K562 (cell line): ENCODE measurements at regions not wholly inside any gene's neighbourhood (a gene's known extent, or its start where the extent isn't known, plus 50 kb on each side); places are given as distances from the start of the nearest gene placed in this dataset.

ENCODE experiments used
- ATAC-seq: fragments of 200-7000 bp; cut with Tn5 transposase; 3 replicates; pipeline ENCODE4 v1.9.1; 2020; ENCODE audit warnings: moderate library complexity
- BruUV-seq: library from RNA; stranded (reverse); fragments of 400-500 nt; replicated peaks from 2 replicates; lab custom pipeline; 2021; lab: Mats Ljungman, UMichigan
- CTCF ChIA-PET: fragments of 300-600 bp; formaldehyde crosslinking; extraction: SDS; loops from one replicate; lab custom pipeline; 2021; ENCODE audit warnings: low intra/inter-chr PET ratio; lab: Yijun Ruan, JAX
- POLR2A ChIA-PET: fragments of 300-600, 350-650 bp; sonication (Branson Sonifier 250); formaldehyde crosslinking; extraction: SDS; loops from one replicate; lab custom pipeline; 2021; ENCODE audit warnings: antibody characterized with exemption, inconsistent platforms; lab: Yijun Ruan, JAX
- DNase-seq, 4 experiments: peaks; one replicate each; pipeline versions ENCODE4 v3.0.0 to v3.0.0-alpha.2; 2011 to 2018; ENCODE audit warnings: low spot score in 3 of 4, mixed read lengths in 3 of 4; ENCODE audit errors: extremely low read depth in 1 of 4
- FAIRE-seq: peaks from 2 replicates; lab custom pipeline; 2011; peaks lifted over from hg19 to GRCh38; lab: Jason Lieb, UNC
- H2AFZ ChIP-seq: 2 replicates; pipeline ENCODE4 v1.6.0; 2011; ENCODE audit warnings: low read depth, low read length, control low read depth, inconsistent platforms
- H3K27ac ChIP-seq: fragments of 200-600 bp; 3 replicates; pipeline ENCODE4 v1.8.0; 2011; ENCODE audit warnings: low read depth, mild to moderate bottlenecking, control low read depth, inconsistent platforms, low read length, moderate library complexity, mixed read lengths; ENCODE audit errors: extremely low read depth
- H3K27me3 ChIP-seq, 2 experiments: fragments of 300-600 bp in 1 of 2; 2 replicates in 1 of 2; 3 replicates in 1 of 2; pipeline versions ENCODE4 v1.6.0 to v1.8.0; 2011; ENCODE audit warnings: inconsistent platforms in 2 of 2, low read length in 2 of 2, mild to moderate bottlenecking in 1 of 2, mixed read lengths in 1 of 2, moderate library complexity in 1 of 2; ENCODE audit not compliant: control insufficient read depth in 2 of 2, insufficient read depth in 2 of 2
- H3K36me3 ChIP-seq: fragments of 300-600 bp; 3 replicates; pipeline ENCODE4 v1.8.0; 2011; ENCODE audit warnings: mild to moderate bottlenecking, low read length, inconsistent platforms; ENCODE audit not compliant: control insufficient read depth, insufficient read depth
- H3K4me1 ChIP-seq, 2 experiments: fragments of 200-600 bp in 1 of 2; replicated peaks in 1 of 2; 2 replicates in 1 of 2; 3 replicates in 1 of 2; pipeline versions ENCODE4 v1.5.1 to v1.8.0; 2011; ENCODE audit warnings: inconsistent platforms in 2 of 2, low read length in 2 of 2, mild to moderate bottlenecking in 1 of 2, mixed read lengths in 1 of 2, moderate library complexity in 1 of 2; ENCODE audit not compliant: control insufficient read depth in 2 of 2, insufficient read depth in 2 of 2
- H3K4me2 ChIP-seq: 2 replicates; pipeline ENCODE4 v1.6.1; 2011; ENCODE audit warnings: low read length, control low read depth, inconsistent platforms, mixed read lengths; ENCODE audit not compliant: insufficient read depth
- H3K4me3 ChIP-seq: fragments of 200-600 bp; sonication (generic), shearing (Covaris generic); 2 replicates; pipeline ENCODE4 v1.5.1; 2016; ENCODE audit warnings: control low read depth, inconsistent platforms
- H3K79me2 ChIP-seq: fragments of 200-600 bp; 3 replicates; pipeline ENCODE4 v1.8.0; 2011; ENCODE audit warnings: low read length, inconsistent platforms; ENCODE audit not compliant: control insufficient read depth, insufficient read depth
- H3K9ac ChIP-seq, 2 experiments: 2 replicates each; pipeline versions ENCODE4 v1.6.0 to v1.6.1; 2011; ENCODE audit warnings: low read depth in 2 of 2, low read length in 2 of 2, control low read depth in 1 of 2, inconsistent platforms in 1 of 2, mild to moderate bottlenecking in 1 of 2, mixed read lengths in 1 of 2; ENCODE audit not compliant: insufficient read depth in 1 of 2
- H3K9me1 ChIP-seq: one replicate; pipeline ENCODE4 v1.6.0; 2011; ENCODE audit warnings: inconsistent platforms, mild to moderate bottlenecking, low read length, moderate library complexity; ENCODE audit not compliant: control insufficient read depth, insufficient read depth
- H3K9me3 ChIP-seq: replicated peaks from 2 replicates; pipeline ENCODE4 v1.5.1; 2011; ENCODE audit warnings: low read depth, low read length, inconsistent platforms; ENCODE audit not compliant: control insufficient read depth, insufficient read depth
- H4K20me1 ChIP-seq: replicated peaks from 2 replicates; pipeline ENCODE4 v1.6.1; 2011; ENCODE audit warnings: low read length, inconsistent platforms, mixed read lengths; ENCODE audit not compliant: control insufficient read depth, insufficient read depth
- ETV5 ChIP-seq: sonication (generic); formaldehyde crosslinking; IDR thresholded peaks from 2 replicates; pipeline ENCODE4 v1.4.0; 2020; ENCODE audit warnings: low read depth, mild to moderate bottlenecking, missing genetic modification reagents
- FUS ChIP-seq: fragments of 200-400 bp; formaldehyde crosslinking; optimal IDR thresholded peaks from 2 replicates; pipeline ENCODE3; 2017; ENCODE audit warnings: low read depth, low read length
- IRF2 ChIP-seq: sonication (generic); formaldehyde crosslinking; IDR thresholded peaks from 2 replicates; pipeline ENCODE4 v1.8.1; 2022; ENCODE audit warnings: mild to moderate bottlenecking, missing genetic modification reagents
- MYNN ChIP-seq, 2 experiments: sonication (generic); formaldehyde crosslinking in 1 of 2; IDR thresholded peaks; 2 replicates each; pipeline versions ENCODE4 v1.5.0 to v1.6.1; 2016 to 2020; ENCODE audit warnings: antibody characterized with exemption in 1 of 2, missing genetic modification reagents in 1 of 2
- NFYB ChIP-seq: IDR thresholded peaks from 2 replicates; pipeline ENCODE4 v1.6.1; 2011; ENCODE audit warnings: mild to moderate bottlenecking, moderate library complexity; ENCODE audit not compliant: insufficient read length; ENCODE audit errors: extremely low read depth
- PTTG1 ChIP-seq: fragments of 450-650 bp; IDR thresholded peaks from 2 replicates; pipeline ENCODE4 v1.6.1; 2016; ENCODE audit warnings: low read depth, mild to moderate bottlenecking, missing genetic modification characterization, missing compliant biosample characterization
- RBFOX2 ChIP-seq: fragments of 200-400 bp; formaldehyde crosslinking; IDR thresholded peaks from 2 replicates; pipeline ENCODE4 v1.6.1; 2017; ENCODE audit warnings: low read depth, mild to moderate bottlenecking, low read length, moderate library complexity
- SPI1 ChIP-seq: IDR thresholded peaks from 2 replicates; pipeline ENCODE4 v1.6.1; 2011; ENCODE audit warnings: low read depth, low read length, control low read depth, borderline replicate concordance
- TAF7 ChIP-seq: fragments of 450-650 bp; IDR thresholded peaks from 2 replicates; pipeline ENCODE4 v1.6.1; 2016; ENCODE audit warnings: missing genetic modification characterization, missing compliant biosample characterization
- XRCC5 ChIP-seq: fragments of 200-400 bp; formaldehyde crosslinking; IDR thresholded peaks from 2 replicates; pipeline ENCODE4 v1.6.1; 2017; ENCODE audit warnings: low read depth, mild to moderate bottlenecking, low read length
- ZBTB17 ChIP-seq: fragments of 450-650 bp; formaldehyde crosslinking; IDR thresholded peaks from 2 replicates; pipeline ENCODE4 v1.4.0; 2020; ENCODE audit warnings: mild to moderate bottlenecking
- ZNF77 ChIP-seq: fragments of 250-450 bp; sonication (Bioruptor Pico); IDR thresholded peaks from 2 replicates; pipeline ENCODE4 v1.5.0; 2020
- WGBS: fragments of 100-300 bp; shearing (Covaris generic); methylation state at CpG from one replicate; pipeline ENCODE4 v1.1.6; 2016; ENCODE audit warnings: low coverage, mixed read lengths; ENCODE audit not compliant: insufficient coverage; ENCODE audit errors: missing lambda C conversion rate; 5-methylcytosine and 5-hydroxymethylcytosine counted together
- in situ Hi-C: fragments of 300-500 bp; cut with MboI; formaldehyde crosslinking; loops from 4 replicates; pipeline ENCODE4 v1.15.0; 2018; ENCODE audit warnings: inconsistent platforms, mixed read lengths
- intact Hi-C: fragments of 100-400 bp; cut with micrococcal nuclease; formaldehyde crosslinking; loops from 2 replicates; pipeline ENCODE4 v1.14.2; 2022
- TF ChIP-seq, protein P1 (sequence below): fragments of 250-450 bp; sonication (Bioruptor Pico); IDR thresholded peaks from 2 replicates; pipeline ENCODE4 v1.5.0; 2020; ENCODE audit warnings: mild to moderate bottlenecking

DNA sequence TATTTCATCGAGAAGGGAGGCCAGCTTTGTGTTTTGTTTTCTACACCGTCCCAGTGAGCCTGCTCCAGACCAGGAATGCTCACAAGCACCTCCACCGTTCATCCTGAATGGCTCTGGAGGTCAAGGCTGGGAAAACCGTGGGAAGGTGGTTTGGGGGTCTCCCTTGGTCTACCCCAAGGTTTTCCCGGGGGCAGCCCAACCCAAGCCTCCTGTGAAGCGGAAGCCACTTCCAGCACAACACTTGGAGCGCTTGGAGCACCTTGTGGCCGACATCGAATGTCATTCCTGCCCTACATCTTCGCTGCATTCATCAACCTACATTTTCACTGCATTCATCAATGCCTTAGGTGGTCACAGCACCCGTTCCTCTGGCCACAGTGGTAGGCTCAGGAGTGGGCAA, 255.6 kb upstream of the PMEPA1 start:
- BruUV-seq = no TSS peak
- under 1% methylated on average over 11 of the region's 11 CpGs for WGBS
- DNase-seq = no peak
- Histone ChIP-seq H3K9me3 (no peaks in the 10 kb centered on the region), H2AFZ (no peak overlapping the region), H3K4me2 (no peak overlapping the region), H3K4me3 (no peak overlapping the region), H3K9me1 (no peaks in the 10 kb centered on the region), H4K20me1 (no peaks in the 10 kb centered on the region; the same call in 1 of the 2 replicates), H3K79me2 (no peaks in the 10 kb centered on the region), H3K36me3 (no peaks in the 10 kb centered on the region), H3K9ac (no peak overlapping the region), H3K4me1 (no peaks in the 10 kb centered on the region)
- ATAC-seq = no peak
- ChIA-PET CTCF (no interaction called here), POLR2A (no interaction called here)
- intact Hi-C loops = no loop called here
- in situ Hi-C loops = no loop called here
- TF ChIP-seq, protein P1, sequence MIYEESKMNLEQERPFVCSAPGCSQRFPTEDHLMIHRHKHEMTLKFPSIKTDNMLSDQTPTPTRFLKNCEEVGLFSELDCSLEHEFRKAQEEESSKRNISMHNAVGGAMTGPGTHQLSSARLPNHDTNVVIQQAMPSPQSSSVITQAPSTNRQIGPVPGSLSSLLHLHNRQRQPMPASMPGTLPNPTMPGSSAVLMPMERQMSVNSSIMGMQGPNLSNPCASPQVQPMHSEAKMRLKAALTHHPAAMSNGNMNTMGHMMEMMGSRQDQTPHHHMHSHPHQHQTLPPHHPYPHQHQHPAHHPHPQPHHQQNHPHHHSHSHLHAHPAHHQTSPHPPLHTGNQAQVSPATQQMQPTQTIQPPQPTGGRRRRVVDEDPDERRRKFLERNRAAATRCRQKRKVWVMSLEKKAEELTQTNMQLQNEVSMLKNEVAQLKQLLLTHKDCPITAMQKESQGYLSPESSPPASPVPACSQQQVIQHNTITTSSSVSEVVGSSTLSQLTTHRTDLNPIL (CRISPR knock-in tag) = no peak
- TF ChIP-seq TAF7 (tag) (no peak), IRF2 (CRISPR knock-in tag) (no peak), NFYB (no peak), RBFOX2 (no peak), PTTG1 (tag) (no peak), ZBTB17 (CRISPR knock-in tag) (no peak), ZNF77 (CRISPR knock-in tag) (no peak), XRCC5 (no peak), FUS (no peak), SPI1 (no peak), MYNN (IDR thresholded peaks at IDR 0.05) (no peak), MYNN (CRISPR knock-in tag; IDR thresholded peaks at IDR 0.05) (no peak), ETV5 (CRISPR knock-in tag) (no peak)
- TF ChIP-seq, all 486 proteins: peak for 0
- Histone ChIP-seq H3K27me3 (peaks cover 7 to 19% of the 10 kb centered on the region in 2 experiments; a peak in 4 of 5 replicates), H3K27ac (no peak overlapping the region)
- no peak for FAIRE-seq
